ENCODE measurements at regions not wholly inside any gene's neighbourhood (a gene's known extent, or its start where the extent isn't known, plus 50 kb on each side); places are given as distances from the start of the nearest gene placed in this dataset.

DNA sequence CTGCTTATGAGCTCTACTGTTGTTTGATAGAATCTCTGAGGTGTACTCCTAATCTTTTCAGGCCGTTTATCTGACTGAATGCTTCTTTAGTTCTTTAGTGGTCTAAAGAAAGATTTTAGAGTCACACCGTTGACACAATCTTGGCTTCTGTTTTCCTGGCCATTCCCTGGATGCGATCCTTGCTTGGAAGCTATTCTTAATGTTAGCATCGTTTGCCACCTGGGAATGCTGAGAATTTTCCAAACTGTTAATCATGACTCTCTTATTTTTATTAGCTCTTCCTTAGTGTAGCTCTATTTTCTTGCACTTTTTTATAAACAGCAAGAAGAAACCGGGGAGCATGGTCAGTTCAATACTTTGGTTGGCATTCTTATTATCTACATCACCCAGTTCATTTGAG is 281.0 kb upstream of the PCDH20 start:
- TF ChIP-seq, protein P1, sequence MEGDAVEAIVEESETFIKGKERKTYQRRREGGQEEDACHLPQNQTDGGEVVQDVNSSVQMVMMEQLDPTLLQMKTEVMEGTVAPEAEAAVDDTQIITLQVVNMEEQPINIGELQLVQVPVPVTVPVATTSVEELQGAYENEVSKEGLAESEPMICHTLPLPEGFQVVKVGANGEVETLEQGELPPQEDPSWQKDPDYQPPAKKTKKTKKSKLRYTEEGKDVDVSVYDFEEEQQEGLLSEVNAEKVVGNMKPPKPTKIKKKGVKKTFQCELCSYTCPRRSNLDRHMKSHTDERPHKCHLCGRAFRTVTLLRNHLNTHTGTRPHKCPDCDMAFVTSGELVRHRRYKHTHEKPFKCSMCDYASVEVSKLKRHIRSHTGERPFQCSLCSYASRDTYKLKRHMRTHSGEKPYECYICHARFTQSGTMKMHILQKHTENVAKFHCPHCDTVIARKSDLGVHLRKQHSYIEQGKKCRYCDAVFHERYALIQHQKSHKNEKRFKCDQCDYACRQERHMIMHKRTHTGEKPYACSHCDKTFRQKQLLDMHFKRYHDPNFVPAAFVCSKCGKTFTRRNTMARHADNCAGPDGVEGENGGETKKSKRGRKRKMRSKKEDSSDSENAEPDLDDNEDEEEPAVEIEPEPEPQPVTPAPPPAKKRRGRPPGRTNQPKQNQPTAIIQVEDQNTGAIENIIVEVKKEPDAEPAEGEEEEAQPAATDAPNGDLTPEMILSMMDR (conservative IDR thresholded peaks at IDR 0.05; ENCODE audit: low read length), result no peak
- no peak for TF ChIP-seq EZH2phosphoT487 (IDR thresholded peaks at IDR 0.05; ENCODE audit: borderline replicate concordance)

Data from Loucy (cell line).